Mesothelial cell of epicardium (in vitro differentiated cells): ENCODE measurements at regions not wholly inside any gene's neighbourhood (a gene's known extent, or its start where the extent isn't known, plus 50 kb on each side); places are given as distances from the start of the nearest gene placed in this dataset.

ENCODE experiments used
- DNase-seq, 2 experiments: peaks; one replicate each; pipeline ENCODE4 v3.0.0; 2021; ENCODE audit warnings: low spot score in 2 of 2; ENCODE audit not compliant: unreplicated experiment in 2 of 2
- H3K27ac Mint-ChIP-seq: 2 replicates; pipeline ENCODE4 v1.8.0; 2021; ENCODE audit warnings: mixed read lengths
- H3K27me3 Mint-ChIP-seq: 2 replicates; pipeline ENCODE4 v1.8.0; 2021; ENCODE audit warnings: low read depth, mixed read lengths
- H3K36me3 Mint-ChIP-seq: 2 replicates; pipeline ENCODE4 v1.8.0; 2021; ENCODE audit warnings: mixed read lengths
- H3K4me1 Mint-ChIP-seq: 2 replicates; pipeline ENCODE4 v1.8.0; 2021; ENCODE audit warnings: mixed read lengths
- H3K4me3 Mint-ChIP-seq: 2 replicates; pipeline ENCODE4 v1.8.0; 2021; ENCODE audit warnings: mild to moderate bottlenecking, moderate library complexity, mixed read lengths
- H3K9me3 Mint-ChIP-seq: 2 replicates; pipeline ENCODE4 v1.8.0; 2021; ENCODE audit warnings: mixed read lengths
- CTCF ChIP-seq: fragments of 200-600 bp; sonication (generic); IDR thresholded peaks from one replicate; pipeline ENCODE4 v1.5.0; 2021; ENCODE audit warnings: antibody characterized with exemption; ENCODE audit not compliant: unreplicated experiment

GRCh38 chr10:37713642-37714041, 143.8 kb downstream of the ZNF248 start:
- Mint-ChIP-seq H3K27ac (no peak overlapping the region), H3K4me3 (no peak overlapping the region), H3K4me1 (no peaks in the 10 kb centered on the region), H3K36me3 (peaks cover 4% of the 10 kb centered on the region), H3K27me3 (no peaks in the 10 kb centered on the region), H3K9me3 (peaks cover 61% of the 10 kb centered on the region)
- DNase-seq, result no peak
- no peak for TF ChIP-seq CTCF

- Mint-ChIP-seq H3K4me1 (no peaks in the 10 kb centered on the region), H3K36me3 (peaks cover 2% of the 10 kb centered on the region), H3K9me3 (peaks cover 59% of the 10 kb centered on the region), H3K27me3 (no peaks in the 10 kb centered on the region), H3K27ac (no peak overlapping the region), H3K4me3 (no peak overlapping the region)
- DNase-seq, result no peak
- TF ChIP-seq CTCF, result no peak
These were observed 144.3 kb downstream of the ZNF248 start for GRCh38 chr10:37713132-37713501.

GRCh38 chr10:37712489-37713131, 144.8 kb downstream of the ZNF248 start:
- H3K4me3 Mint-ChIP-seq, result no peak overlapping the region
- H3K27ac Mint-ChIP-seq, result no peak overlapping the region

GRCh38 chr10:37711617-37712488, 145.6 kb downstream of the ZNF248 start:
- no peaks in the 10 kb centered on the region for H3K36me3 Mint-ChIP-seq
- H3K4me3 Mint-ChIP-seq, result no peak overlapping the region
- no peak overlapping the region for H3K27ac Mint-ChIP-seq
- no peaks in the 10 kb centered on the region for H3K27me3 Mint-ChIP-seq
- H3K4me1 Mint-ChIP-seq, result no peaks in the 10 kb centered on the region
- H3K9me3 Mint-ChIP-seq, result peaks cover 61% of the 10 kb centered on the region
- no peak for DNase-seq
- TF ChIP-seq CTCF, result no peak

More at GRCh38 chr10:37712489-37713131, 144.8 kb downstream of the ZNF248 start:
- Mint-ChIP-seq H3K4me1 (no peaks in the 10 kb centered on the region), H3K9me3 (peaks cover 59% of the 10 kb centered on the region), H3K36me3 (peaks cover 2% of the 10 kb centered on the region), H3K27me3 (no peaks in the 10 kb centered on the region)
- TF ChIP-seq CTCF, result no peak
- no peak for DNase-seq

GRCh38 chr10:37710831-37711616, 146.4 kb downstream of the ZNF248 start:
- Mint-ChIP-seq H3K4me3 (no peak overlapping the region), H3K27ac (no peak overlapping the region), H3K9me3 (peaks cover 60% of the 10 kb centered on the region), H3K27me3 (no peaks in the 10 kb centered on the region), H3K4me1 (no peaks in the 10 kb centered on the region), H3K36me3 (no peaks in the 10 kb centered on the region)
- TF ChIP-seq CTCF, result no peak
- DNase-seq, result no peak
